Ovary (tissue), 3 donors: ENCODE measurements at regions not wholly inside any gene's neighbourhood (a gene's known extent, or its start where the extent isn't known, plus 50 kb on each side); places are given as distances from the start of the nearest gene placed in this dataset.

Experiments used
- CTCF ChIP-seq, 3 donors: fragments of 450-650 bp in 2 of 3; fragments of 200-600 bp in 1 of 3; IDR thresholded peaks; one replicate each; pipeline versions ENCODE4 v1.5.1 to v1.8.0; 2016 to 2022; ENCODE audit warnings: antibody characterized with exemption in 3 of 3, mild to moderate bottlenecking in 1 of 3
- EP300 ChIP-seq: sonication (generic); formaldehyde crosslinking; IDR thresholded peaks from one replicate; pipeline ENCODE4 v1.6.1; 2017; ENCODE audit warnings: antibody characterized with exemption
- POLR2A ChIP-seq: fragments of 450-650 bp; IDR thresholded peaks from one replicate; pipeline ENCODE4 v1.6.1; 2017; ENCODE audit warnings: antibody characterized with exemption, mild to moderate bottlenecking, moderate library complexity
- donor health status: DM: no; HTN: no; CAD: no.

GRCh38 chr1:168441745-168442144 lies 102.1 kb downstream of the XCL2 start:
- TF ChIP-seq CTCF (IDR thresholded peaks at IDR 0.05) = no peak
- TF ChIP-seq POLR2A = no peak
- TF ChIP-seq EP300 = no peak
